Renal cortical epithelial cell (primary cell): ENCODE measurements at regions not wholly inside any gene's neighbourhood (a gene's known extent, or its start where the extent isn't known, plus 50 kb on each side); places are given as distances from the start of the nearest gene placed in this dataset.
"Not testable (repeated sequence)": the region's sequence is repeated elsewhere in the genome, so short reads cannot be mapped to it uniquely, and the experiment has no call there.

Experiments
- DNase-seq: peaks from one replicate; pipeline ENCODE4 v3.0.0-alpha.2; 2011; ENCODE audit warnings: low read depth

DNA sequence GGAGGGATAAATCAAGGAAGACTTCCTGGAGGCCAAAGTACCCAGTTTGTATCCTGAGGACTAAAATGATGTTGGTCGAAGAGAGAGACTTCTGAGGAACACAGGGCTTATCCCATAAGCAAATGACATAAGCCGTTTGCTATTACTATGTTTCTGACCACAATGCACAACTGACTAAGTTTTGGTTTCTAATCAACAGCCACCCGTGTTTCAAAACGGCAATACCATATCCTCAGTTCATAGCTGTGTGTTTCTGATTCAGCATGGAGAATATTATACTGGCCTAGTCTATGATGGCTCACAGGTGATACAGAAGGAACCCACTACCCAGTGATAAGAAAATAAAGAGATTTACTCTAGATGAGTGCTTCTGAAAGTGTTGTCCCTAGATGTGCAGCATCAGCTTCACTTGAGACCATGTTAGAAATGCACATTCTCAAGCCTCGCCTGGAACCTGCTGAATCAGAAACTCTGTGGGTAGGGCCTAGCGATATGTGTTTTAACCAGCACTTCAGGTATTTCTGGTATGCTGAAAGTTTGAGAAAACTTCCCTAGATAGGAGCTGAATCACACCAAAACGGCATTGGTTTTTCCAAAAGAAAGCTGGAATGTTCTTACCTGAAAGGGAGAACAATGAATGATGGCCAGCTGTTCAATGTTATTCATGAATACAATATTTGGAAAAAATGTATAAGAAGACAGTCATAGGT is 639.7 kb upstream of the NR2F2 start:
- DNase-seq = peak; percentile 16

DNA sequence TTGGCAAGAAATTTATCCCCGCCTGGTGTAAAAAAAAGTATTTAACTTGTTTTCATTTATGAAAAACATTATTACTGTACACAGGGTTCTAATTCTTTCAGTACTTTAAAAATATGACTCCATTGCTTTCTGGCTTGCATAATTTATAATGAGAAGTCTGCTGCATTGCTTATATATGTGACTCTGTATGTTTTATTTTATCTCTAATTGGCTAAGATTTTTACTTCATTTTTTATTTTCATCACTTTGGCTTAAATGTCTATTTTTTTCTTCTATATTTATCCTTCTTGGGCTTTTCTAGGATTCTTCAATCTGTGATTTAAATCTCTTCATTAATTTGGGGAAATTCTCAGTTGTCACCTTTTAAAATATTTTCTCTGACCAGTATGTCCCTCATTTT is 636.6 kb upstream of the NR2F2 start:
- peak; percentile 33 for DNase-seq

DNA sequence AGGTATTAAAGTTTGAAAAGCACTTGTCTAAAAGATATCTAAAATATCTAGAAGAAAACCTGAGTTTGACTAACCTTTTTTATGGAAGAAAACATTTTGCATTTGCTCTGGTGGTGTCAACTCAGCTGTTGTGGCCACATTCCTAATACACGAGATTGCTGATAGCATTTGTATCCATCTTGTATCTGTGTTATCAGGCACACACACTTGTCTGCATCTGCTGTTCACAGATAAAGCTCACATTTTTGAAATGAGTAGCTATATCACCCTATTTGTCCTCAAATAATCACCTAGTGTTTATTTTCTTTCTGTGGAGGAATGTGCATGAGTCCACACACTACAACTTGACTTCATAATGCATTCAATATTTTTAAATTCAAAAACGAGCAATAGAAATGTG is 632.3 kb upstream of the NR2F2 start:
- no peak for DNase-seq

DNA sequence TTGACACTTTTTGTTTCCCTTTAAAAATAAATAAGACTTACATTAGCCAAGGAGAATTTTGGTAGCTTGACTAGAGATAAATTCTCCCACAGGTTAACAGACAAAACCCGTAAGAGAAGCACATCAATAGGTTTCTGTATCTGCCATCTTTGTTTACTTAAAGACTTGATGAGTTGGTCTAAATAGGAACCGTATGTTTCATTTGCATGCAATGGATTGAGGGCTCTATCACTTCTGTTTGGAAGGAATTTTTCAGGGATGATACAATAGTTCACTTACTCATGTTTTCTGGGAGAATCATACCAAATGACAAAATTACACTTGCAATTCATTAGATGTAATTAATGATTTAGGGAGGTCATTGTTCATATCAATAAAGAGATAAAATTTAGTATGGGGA is 631.5 kb upstream of the NR2F2 start:
- no peak for DNase-seq

DNA sequence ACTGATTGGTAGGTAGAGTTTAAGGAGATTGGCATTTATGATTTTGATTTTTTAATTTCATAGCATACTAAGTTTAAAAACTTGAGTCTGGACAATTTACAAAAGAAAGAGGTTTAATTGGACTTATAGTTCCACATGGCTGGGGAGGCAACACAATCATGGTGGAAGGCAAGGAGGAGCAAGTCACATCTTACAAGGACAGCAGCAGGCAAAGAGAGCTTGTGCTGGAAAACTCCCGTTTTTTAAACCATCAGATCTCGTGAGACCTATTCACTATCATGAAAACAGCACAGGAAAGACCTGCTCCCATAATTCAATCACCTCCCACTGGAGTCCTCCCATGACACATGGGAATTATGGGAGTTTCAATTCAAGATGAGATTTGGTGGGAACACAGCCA is 630.9 kb upstream of the NR2F2 start:
- no peak for DNase-seq

DNA sequence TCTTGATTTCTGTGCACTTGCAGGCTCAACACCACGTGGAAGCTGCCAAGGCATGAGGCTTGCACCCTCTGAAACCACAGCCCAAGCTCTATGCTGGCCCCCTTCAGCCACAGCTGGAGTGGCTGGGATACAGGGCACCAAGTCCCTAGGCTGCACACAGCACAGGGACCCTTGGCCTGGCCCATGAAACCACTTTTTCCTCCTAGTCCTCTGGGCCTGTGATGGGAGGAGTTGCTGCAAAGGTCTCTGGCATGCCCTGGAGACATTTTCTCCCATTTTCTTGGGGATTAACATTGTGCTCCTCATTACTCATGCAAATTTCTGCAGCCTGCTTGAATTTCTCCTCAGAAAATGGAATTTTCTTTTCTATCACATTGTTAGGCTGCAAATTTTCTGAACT is 629.8 kb upstream of the NR2F2 start:
- DNase-seq = not testable (repeated sequence)

DNA sequence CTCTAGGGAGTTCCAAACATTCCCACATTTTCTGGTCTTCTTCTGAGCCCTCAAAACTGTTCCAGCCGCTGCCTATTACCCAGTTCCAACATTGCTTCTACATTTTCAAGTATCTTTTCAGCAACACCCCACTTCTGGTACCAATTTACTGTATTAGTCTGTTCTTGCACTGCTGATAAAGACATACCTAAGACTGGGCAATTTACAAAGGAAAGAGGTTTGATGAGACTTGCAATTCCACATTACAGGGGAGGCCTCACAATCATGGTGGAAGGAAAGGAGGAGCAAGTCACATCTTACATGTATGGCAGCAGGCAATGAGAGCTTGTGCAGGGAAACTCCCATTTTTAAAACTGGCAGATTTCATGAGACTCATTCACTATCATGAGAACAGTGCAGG is 629.1 kb upstream of the NR2F2 start:
- no peak for DNase-seq

DNA sequence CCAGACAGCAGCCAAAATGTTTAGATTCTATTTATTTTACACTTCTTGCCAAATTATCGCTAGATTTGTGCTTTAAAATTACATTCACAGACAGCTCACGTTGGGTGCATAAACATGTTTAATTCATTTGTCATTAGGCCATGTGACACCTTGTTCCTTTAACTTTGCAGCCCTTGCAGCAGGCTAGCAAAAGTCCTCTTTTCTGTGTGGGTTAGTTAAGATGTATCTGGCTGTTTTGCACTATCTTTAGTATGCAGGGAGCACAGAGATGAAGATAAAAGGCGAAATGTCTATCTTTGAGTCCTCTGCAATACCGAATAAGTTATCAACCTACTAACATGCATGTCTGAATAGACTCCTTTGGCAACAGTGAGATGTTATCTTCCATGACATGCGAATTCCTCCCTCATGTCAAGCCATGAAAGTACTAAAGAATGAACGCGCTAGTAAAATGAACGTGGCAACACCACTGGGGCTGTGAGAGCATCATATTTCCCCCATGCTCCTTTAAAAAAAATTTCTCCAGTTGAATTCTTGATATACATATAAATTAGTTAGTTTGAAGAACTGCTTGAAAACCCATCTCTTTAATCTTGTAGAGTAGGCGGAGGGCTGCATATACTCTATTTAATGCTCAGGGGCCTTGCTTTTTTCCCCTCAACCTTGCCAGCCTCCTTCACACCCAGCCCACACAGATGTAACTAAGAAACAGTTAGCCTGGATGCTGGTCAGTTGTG is 620.4 kb upstream of the NR2F2 start:
- DNase-seq = no peak

DNA sequence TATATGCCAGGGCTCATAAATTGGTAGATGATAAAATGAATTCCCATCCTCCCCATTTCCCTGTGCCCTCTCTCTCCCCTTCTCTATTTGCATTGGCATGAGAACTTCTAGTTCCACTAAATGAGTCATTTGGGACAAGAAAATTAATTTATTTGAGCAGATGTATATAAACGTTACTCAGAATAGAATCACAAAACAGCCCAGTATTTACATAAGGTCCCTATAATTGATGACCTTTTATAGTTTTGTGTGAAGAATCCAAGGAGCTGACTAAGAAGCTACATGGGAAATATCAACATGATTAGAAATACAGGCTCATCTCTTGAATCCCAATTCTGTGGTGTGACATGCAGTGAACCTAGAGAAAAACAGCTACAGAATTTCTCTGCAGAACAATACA is 617.7 kb upstream of the NR2F2 start:
- DNase-seq = no peak

DNA sequence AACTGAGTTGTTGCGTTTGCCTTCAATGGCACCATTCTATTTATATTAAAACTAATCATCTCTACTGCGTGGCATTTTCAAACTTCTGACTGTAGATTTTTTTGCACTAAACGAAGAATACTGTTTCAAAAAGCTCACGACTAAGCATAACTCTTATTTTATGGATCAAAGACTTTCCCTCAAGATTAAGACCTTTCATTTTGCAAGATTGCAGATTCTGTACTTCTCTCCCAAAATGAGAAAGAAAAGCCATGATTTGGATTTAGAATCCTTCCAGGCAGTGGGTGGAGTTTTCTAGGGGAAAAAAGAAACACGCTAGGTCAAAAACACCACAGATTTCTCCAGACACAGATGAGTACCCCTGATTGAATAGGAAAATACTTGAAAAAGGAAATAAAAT is 617.2 kb upstream of the NR2F2 start:
- no peak for DNase-seq

DNA sequence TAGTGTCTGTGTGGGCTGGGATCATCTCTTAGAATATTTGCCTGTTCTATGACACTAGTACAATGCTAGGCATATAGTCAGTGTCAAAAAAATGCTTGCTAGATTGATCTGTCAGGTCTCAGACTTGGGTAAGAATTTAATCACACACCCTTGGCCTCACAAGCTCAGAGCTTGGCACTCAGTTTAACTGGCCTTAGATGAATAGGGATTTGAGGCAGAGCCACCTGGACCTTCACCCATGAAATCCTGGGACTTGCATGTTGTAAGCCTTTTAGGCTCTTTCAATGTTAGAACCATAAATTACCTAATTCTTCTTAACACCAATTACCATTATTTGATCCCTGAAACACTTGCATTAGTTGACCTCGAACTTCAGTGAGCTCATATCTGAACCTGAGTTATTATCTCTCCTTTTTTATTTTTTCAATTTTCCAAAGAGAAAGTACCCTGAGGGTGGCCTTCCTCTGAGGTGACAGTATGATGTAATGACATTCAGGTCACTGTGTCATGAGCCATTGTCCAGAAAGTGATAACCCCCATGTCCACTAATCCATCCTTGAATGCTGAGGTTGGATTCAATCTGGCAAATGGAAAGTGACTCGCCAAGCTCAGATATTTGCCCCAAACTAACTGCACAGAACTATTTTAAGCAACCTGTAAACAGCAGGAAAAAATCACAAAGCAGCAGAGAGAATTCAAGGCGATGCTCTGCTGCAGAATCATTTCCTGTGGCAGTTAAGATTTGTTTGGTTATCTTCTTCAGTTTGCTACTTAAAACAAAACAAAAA is 615.2 kb upstream of the NR2F2 start:
- DNase-seq = no peak

DNA sequence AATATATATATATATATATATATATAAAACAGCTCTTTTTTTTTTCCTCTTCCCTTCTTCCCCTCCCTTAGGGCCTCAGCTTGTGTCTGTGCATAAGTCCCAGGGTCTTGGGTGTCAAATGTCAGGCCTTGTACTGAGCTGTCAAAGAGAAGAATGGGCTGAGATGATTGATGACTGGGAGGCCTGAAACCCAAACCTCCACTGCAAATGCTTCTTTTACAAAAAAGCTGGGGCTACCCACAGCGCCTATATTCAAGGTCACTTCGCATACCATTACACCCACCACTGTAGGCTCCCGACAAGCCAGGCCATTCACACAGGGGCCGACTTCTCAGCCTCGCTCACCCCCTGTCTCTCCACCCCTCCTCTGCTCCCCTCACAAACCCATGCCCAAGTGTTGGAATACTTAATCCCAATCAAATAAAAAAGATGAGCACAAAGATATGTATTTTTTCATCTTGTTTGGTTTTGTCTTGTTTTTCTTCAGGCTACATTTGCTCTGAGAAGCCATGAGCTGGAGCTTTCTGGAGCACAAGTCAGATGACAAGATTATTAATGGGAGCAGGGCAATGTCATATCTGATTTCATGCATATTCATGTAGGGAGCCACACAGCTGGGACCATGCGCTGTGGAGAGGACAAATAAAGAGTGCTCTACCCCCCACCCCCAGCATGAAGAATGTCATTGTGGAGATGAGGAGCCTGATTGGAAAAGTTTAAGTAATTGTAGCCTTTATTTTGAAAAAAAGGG is 614.4 kb upstream of the NR2F2 start:
- no peak for DNase-seq

DNA sequence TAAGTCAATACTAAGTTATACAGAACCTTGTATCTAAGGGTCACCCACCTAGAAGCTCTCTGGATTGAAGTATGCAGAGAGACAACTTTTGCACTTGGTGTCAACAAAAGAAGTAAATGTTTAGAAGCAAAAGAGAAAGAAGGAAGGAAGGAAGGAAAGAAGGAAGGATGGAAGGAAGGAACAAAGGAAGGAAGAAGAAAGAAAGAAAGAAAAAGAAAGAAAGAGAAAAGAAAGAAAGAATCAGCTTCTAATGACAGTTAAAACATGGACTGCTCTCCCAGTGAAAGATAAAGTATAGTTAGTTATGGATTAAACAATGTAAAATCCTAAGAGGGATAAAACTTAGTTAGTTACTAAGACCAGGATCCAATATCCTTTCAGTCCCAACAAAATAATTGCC is 613.8 kb upstream of the NR2F2 start:
- DNase-seq = no peak

DNA sequence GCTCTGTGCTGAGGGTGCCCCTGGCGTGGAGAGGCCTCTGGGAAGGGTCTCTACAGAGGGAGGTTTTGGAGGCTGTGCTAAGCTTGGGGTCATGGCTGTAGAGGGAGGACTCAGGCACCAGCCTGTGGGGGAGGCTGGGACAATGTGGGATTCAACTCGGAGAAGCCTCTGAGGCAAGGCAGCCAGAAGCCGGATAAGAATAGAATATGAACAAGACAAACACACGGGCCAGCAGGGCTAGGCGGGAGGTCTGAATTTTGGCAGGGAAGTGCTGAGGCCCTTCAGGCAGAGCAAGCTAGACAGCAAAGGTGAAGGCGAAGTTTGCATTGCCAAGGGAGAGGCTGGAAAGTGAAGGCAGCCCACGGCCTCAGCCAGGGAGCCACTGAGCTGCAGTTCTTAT is 612.1 kb upstream of the NR2F2 start:
- no peak for DNase-seq

DNA sequence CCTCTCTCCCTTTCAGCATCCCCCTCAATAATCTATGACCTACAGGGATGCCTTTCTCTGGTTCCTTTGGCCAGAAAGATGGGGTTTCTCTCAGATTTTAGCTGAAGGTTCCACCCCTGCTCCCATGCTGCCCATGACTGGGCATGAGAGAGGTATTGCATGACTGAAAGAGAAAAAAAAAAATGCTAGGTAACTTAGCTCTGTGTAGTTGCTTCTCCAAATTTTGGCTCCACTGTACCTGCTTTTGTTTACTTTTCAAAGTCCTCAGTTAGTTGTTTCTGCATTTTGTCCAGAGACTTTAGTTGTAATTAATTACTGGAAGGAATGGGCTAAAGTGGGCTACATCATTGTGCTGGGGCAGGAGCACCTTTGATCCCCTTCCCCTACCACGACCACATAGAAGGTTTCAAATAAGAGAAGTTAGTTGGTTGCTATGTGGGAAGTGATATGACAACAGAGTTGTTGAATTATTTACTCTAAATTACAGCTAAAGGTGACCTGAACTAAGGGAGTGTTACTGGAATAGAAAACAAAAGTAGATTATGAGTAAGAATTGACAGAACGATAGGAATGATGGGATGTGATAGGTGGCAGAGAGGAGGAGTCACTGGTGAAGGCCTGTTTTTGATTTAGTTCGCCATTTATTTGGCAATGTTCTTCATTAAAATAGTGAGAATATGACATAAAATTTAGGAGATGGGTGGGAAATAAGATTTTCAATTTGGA is 605.4 kb upstream of the NR2F2 start:
- DNase-seq = no peak

DNA sequence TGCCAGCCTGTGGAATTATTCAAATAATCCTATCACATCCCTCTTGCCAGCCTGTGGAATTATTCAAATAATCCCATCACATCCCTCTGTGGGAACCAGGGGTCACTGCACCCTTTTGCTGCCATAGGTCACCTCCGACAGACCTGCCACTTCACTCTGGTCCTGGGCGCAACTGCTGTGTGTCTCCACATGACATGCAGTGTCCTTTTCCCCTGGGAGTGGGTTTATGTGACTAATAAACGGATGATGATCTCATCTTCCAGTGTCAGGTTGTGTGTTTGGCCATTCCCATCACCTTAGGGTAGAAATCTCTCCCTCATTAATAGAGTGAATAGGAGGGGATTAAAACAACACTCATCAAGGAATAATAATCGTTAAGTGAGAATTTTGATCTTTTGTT is 603.6 kb upstream of the NR2F2 start:
- DNase-seq = no peak

DNA sequence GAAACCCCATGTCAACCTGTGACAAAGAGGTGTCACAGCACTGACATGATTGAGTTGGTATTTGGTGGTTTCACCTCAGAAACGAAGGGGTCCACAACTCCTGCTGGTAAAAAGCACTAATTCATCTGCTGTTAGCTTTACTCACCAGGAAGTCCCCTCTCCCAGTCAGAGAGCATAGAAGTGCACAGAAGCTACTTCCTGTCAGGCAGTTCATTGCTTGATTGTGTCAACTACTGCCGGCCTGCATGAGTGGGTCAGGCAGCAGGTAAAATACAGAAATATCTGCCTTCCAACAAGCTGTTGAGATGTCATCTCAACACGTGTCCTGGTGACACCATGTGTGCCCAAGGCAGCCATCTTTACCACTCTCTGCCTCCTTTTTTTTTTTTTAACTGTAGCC is 596.6 kb upstream of the NR2F2 start:
- peak; percentile 33 for DNase-seq

DNA sequence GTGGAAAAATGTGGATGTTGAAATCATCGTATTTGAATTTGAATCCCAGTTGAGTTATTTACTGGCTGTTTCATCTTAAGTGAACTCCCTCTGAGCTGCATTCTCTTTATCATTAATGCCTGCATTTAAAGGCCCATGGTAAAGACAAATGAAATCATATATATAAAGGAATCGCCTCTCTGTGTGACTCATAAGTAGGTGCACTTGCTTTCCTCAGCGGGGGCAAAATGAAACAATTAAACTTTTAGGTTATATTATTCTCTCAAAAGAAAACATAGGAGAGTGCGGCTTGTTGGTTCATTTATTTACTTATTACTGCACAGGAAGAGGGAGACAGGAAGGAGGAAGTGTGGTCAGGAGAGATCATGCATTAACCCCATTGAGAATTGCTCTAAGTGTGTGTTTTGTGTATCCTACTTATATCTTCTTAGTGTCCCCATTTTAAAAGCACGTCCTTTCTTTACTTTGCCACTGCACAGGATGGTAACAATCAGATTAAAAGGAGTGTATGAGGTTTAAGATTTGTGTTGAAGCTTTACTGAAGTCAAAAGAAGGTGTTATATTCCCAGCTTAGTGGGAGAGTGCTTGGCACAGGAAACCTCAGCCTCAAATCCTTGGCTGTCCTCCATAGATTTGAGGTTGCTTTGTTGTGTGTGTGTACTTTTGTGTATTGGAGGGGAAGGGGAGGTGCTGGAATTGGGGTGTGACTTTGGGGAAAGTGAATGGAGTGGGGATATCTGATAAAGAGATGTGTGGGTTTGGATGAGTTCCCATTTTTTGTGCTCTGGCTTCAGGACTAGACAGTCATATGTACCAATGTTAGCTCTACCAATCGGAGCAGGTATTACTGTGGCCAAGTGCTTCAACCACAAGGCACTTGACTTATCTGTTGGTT is 595.8 kb upstream of the NR2F2 start:
- DNase-seq = peak; percentile 91

DNA sequence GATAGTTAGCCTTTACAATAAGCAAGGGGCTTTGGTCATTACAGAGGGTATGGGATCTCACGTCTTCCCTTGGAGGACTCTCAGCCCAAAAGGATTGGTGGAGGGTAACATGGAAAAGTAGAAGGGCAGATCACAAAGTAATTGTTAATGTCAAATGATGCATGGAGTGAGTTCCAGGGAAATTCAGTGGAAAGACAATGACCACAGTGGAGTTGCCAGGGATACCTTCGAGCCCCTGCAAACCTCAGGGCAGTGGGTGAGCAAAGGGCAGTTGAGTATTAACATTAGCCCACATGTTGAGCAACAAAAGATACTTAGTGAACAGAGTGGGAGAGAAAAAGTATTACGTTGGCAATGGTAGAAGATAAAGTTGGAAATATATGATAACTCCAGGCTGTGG is 593.4 kb upstream of the NR2F2 start:
- peak; percentile 94 for DNase-seq

DNA sequence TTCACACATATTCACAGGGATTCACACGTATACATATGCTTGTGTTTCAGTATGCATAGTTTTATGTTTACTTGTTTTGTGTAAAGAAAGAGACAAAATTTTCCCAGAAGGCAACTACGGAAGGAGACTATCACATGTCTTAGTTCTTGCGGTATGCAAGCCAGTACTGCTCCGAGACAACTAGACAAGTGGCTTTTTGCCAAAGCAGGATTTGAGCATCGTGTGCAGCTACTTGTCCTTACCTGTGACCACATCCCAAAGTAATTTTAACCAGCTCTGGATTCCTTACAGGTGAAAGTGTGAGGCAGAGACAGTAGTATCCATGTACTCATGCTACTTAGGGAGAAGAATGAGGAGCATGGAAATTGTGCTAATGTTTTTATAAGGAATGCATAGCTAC is 591.4 kb upstream of the NR2F2 start:
- DNase-seq = no peak

DNA sequence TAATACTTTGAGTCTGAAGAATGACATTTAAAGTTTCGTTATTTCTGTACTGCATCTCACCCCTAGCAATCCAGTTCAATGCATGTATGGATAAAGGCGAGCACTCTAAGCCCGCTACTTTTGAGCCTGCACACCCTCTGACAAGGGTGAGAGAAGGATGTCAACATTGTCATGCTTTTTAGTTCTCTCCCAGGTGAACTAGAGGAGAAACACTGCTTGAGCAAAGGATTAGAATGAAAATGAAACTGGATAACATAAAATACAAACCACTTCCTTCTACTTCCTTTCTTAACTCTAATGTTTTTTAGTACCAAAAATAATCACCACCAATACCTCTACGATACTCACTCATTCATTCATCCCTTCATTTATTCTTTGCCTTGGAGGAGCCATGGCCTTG is 588.7 kb upstream of the NR2F2 start:
- no peak for DNase-seq
